ENCODE measurements at regions not wholly inside any gene's neighbourhood (a gene's known extent, or its start where the extent isn't known, plus 50 kb on each side); places are given as distances from the start of the nearest gene placed in this dataset.

DNA sequence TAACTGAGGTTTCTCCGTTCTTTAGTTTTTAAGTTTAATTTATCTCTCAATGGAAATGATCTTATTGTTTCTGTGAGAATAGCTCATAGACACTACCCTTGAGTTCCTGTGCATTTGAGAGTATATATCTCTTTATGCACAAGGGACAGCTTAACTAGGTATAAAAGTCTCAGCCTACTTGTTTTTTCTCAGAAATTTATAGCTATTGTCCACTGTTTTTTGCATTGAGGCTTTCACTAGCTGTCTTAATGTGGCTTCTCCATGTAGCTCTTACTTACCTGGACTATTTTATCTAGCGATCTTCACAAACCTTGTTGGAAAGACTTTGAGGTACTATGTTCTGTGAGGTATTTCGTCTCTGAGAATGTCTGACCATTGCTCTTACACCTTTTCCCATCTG lies 153.9 kb upstream of the RTL1 start:
- H3K9me3 Mint-ChIP-seq, result peaks cover 5% of the 10 kb centered on the region
- no peak for ATAC-seq (ENCODE audit: poor library complexity)
- no peaks in the 10 kb centered on the region for H3K4me1 Mint-ChIP-seq (ENCODE audit: low read depth)
- H3K36me3 ChIP-seq (ENCODE audit: insufficient read depth, low read length), result no peaks in the 10 kb centered on the region
- H3K27me3 Mint-ChIP-seq, result peaks cover 6% of the 10 kb centered on the region
- intact Hi-C loops (cut with DNase I, micrococcal nuclease), result no loop called here
- TF ChIP-seq, protein P1, sequence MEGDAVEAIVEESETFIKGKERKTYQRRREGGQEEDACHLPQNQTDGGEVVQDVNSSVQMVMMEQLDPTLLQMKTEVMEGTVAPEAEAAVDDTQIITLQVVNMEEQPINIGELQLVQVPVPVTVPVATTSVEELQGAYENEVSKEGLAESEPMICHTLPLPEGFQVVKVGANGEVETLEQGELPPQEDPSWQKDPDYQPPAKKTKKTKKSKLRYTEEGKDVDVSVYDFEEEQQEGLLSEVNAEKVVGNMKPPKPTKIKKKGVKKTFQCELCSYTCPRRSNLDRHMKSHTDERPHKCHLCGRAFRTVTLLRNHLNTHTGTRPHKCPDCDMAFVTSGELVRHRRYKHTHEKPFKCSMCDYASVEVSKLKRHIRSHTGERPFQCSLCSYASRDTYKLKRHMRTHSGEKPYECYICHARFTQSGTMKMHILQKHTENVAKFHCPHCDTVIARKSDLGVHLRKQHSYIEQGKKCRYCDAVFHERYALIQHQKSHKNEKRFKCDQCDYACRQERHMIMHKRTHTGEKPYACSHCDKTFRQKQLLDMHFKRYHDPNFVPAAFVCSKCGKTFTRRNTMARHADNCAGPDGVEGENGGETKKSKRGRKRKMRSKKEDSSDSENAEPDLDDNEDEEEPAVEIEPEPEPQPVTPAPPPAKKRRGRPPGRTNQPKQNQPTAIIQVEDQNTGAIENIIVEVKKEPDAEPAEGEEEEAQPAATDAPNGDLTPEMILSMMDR (IDR thresholded peaks at IDR 0.05), result no peak
- H3K27ac Mint-ChIP-seq, result no peak overlapping the region
- peaks cover 4 to 27% of the 10 kb centered on the region in 2 experiments for H3K9me3 ChIP-seq (ENCODE audit: control insufficient read depth in 1 of 2, insufficient read depth in 1 of 2, low read length in 2 of 2)
- ChIA-PET POLR2A (no interaction called here), CTCF (no interaction called here)
- H3K4me3 Mint-ChIP-seq, result no peak overlapping the region
- H3K4me1 ChIP-seq (ENCODE audit: insufficient read depth, low read length), result no peaks in the 10 kb centered on the region
- H3K27ac ChIP-seq (ENCODE audit: low read depth in 1 of 2, low read length in 2 of 2), result no peak overlapping the region
- no peak overlapping the region for H3K4me3 ChIP-seq (ENCODE audit: low read length)
- H3K27me3 ChIP-seq (ENCODE audit: control insufficient read depth in 1 of 2, insufficient read depth in 2 of 2, low read length in 2 of 2), result no peaks in the 10 kb centered on the region
- no peaks in the 10 kb centered on the region for H3K36me3 Mint-ChIP-seq (ENCODE audit: low read depth)
- DNase-seq, result no peak

DNA sequence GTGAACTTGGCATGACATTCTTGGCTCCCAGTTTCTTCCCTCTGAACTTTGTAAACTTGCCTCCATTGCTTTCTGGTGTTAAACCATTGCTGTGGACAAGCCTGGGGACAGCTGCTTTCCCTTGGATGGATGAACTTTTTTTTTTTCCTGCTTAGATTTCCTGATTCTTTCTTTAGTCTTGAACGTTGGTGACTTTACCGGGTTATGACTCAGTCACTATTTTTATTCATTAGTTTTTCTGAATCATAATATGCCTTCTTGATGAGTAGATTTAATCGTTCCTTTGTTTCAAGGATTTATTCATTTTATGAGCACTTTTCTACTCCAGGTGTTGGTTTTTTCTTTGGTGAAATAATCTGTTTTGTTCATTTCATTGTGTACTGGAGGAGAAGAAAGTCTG lies 155.0 kb upstream of the RTL1 start:
- H3K9me3 Mint-ChIP-seq, result peaks cover 5% of the 10 kb centered on the region
- H3K27me3 Mint-ChIP-seq, result peaks cover 6% of the 10 kb centered on the region
- POLR2A ChIA-PET, result no interaction called here

DNA sequence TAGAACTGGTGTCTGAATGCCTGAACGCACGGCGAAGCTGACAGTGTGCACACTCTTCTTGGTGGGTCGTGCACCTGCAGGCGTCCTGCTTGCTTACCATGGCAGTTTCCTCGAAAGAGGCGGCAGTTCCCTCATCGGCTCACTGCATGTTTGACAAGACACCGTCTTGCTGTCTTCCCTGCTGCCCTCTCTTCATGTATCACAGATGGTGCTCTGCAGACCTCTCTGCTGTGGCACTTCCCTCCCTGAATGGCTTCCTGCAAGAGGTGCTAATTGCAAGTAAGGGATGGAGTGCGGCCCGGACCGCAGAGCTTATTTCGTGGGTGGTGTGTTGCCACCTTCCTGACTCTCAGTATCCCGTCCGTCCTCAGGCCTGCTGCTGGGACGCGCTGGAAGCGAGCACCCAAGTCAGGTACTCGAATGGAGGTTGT lies 156.7 kb upstream of the RTL1 start:
- Histone ChIP-seq H3K4me1 (ENCODE audit: insufficient read depth, low read length) (no peaks in the 10 kb centered on the region), H3K27me3 (ENCODE audit: control insufficient read depth in 1 of 2, insufficient read depth in 2 of 2, low read length in 2 of 2) (peaks cover 0 to 2% of the 10 kb centered on the region in 2 experiments), H3K9me3 (ENCODE audit: control insufficient read depth in 1 of 2, insufficient read depth in 1 of 2, low read length in 2 of 2) (peaks cover 4 to 23% of the 10 kb centered on the region in 2 experiments), H3K27ac (ENCODE audit: low read depth in 1 of 2, low read length in 2 of 2) (no peak overlapping the region), H3K36me3 (ENCODE audit: insufficient read depth, low read length) (no peaks in the 10 kb centered on the region), H3K4me3 (ENCODE audit: low read length) (no peak overlapping the region)
- POLR2A ChIA-PET, result no interaction called here
- DNase-seq, result no peak
- Mint-ChIP-seq H3K27ac (no peak overlapping the region), H3K36me3 (ENCODE audit: low read depth) (no peaks in the 10 kb centered on the region), H3K27me3 (peaks cover 6% of the 10 kb centered on the region), H3K4me1 (ENCODE audit: low read depth) (no peaks in the 10 kb centered on the region), H3K4me3 (no peak overlapping the region), H3K9me3 (peaks cover 5% of the 10 kb centered on the region)
- no peak for ATAC-seq (ENCODE audit: poor library complexity)
- intact Hi-C loops (cut with DNase I, micrococcal nuclease), result no loop called here
- TF ChIP-seq, protein P1 (IDR thresholded peaks at IDR 0.05), result no peak
- CTCF ChIA-PET, result no interaction called here

More for the DNA sequence above, 155.0 kb upstream of the RTL1 start:
- H3K27ac ChIP-seq (ENCODE audit: low read depth in 1 of 2, low read length in 2 of 2), result no peak overlapping the region
- ATAC-seq (ENCODE audit: poor library complexity) (no peak), DNase-seq (no peak)
- no peak overlapping the region for H3K4me3 ChIP-seq (ENCODE audit: low read length)
- H3K4me1 ChIP-seq (ENCODE audit: insufficient read depth, low read length), result no peaks in the 10 kb centered on the region
- intact Hi-C loops (cut with DNase I, micrococcal nuclease), result no loop called here
- H3K36me3 Mint-ChIP-seq (ENCODE audit: low read depth), result no peaks in the 10 kb centered on the region
- no peaks in the 10 kb centered on the region for H3K4me1 Mint-ChIP-seq (ENCODE audit: low read depth)
- peaks cover 4 to 26% of the 10 kb centered on the region in 2 experiments for H3K9me3 ChIP-seq (ENCODE audit: control insufficient read depth in 1 of 2, insufficient read depth in 1 of 2, low read length in 2 of 2)
- CTCF ChIA-PET, result no interaction called here
- TF ChIP-seq, protein P1 (IDR thresholded peaks at IDR 0.05), result no peak
- no peak overlapping the region for H3K4me3 Mint-ChIP-seq
- H3K27ac Mint-ChIP-seq, result no peak overlapping the region
- H3K36me3 ChIP-seq (ENCODE audit: insufficient read depth, low read length), result no peaks in the 10 kb centered on the region
- no peaks in the 10 kb centered on the region for H3K27me3 ChIP-seq (ENCODE audit: control insufficient read depth in 1 of 2, insufficient read depth in 2 of 2, low read length in 2 of 2)

All from CD4-positive, alpha-beta T cell (primary cell).